ENCODE measurements at regions not wholly inside any gene's neighbourhood (a gene's known extent, or its start where the extent isn't known, plus 50 kb on each side); places are given as distances from the start of the nearest gene placed in this dataset.

DNA sequence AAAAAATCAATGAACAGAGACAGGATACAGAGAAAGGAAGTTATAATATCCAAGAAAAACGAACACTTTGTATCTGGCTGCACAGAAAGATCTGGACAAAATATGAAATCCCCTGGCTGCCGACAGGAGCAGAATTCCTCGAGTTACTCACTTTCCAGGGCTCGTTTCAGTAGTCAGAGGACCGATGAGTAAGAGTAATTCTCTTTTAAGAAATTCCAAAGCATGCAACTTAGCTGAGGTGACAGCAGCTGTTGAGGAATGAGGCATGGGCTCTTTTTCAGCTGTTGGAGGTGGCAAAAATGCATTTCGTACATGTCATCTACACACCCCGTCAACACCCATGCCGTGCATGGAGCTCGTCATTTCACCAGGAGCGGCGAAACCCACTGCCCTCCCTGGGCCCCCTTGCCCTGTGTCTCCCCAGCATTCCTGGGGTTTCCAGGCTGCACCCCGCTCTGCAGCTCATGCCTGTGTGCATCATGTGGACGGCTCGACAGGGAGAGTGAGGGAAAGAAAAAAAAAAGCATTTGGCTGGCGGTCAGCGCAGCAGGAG, 210.8 kb upstream of the SMIM21 start:
- no peaks in the 10 kb centered on the region for H3K36me3 ChIP-seq (ENCODE audit: insufficient read depth, low read length)
- H3K4me3 ChIP-seq (ENCODE audit: low read depth, low read length, poor library complexity, severe bottlenecking) = no peak overlapping the region
- H4K20me1 ChIP-seq (ENCODE audit: insufficient read depth, low read length) = no peaks in the 10 kb centered on the region
- CTCF ChIA-PET (ENCODE audit: unreplicated experiment) = no interaction called here
- no peak for DNase-seq (ENCODE audit: low spot score)
- POLR2A ChIA-PET = no interaction called here
- no peaks in the 10 kb centered on the region for H3K79me2 ChIP-seq (ENCODE audit: insufficient read depth, low read depth, low read length)
- no peaks in the 10 kb centered on the region for H3K9me2 ChIP-seq (ENCODE audit: insufficient read depth, low read length)
- BruUV-seq (replicated peaks) = no TSS peak
- H3K27ac ChIP-seq (ENCODE audit: low read depth, low read length, poor library complexity, severe bottlenecking) = no peak overlapping the region
- H3K4me2 ChIP-seq (ENCODE audit: low read length) = no peak overlapping the region
- no peak overlapping the region for H2AFZ ChIP-seq (ENCODE audit: low read length)
- H3K4me1 ChIP-seq (ENCODE audit: insufficient read depth, low read length, poor library complexity, severe bottlenecking) = no peaks in the 10 kb centered on the region
- TF ChIP-seq, protein P1, sequence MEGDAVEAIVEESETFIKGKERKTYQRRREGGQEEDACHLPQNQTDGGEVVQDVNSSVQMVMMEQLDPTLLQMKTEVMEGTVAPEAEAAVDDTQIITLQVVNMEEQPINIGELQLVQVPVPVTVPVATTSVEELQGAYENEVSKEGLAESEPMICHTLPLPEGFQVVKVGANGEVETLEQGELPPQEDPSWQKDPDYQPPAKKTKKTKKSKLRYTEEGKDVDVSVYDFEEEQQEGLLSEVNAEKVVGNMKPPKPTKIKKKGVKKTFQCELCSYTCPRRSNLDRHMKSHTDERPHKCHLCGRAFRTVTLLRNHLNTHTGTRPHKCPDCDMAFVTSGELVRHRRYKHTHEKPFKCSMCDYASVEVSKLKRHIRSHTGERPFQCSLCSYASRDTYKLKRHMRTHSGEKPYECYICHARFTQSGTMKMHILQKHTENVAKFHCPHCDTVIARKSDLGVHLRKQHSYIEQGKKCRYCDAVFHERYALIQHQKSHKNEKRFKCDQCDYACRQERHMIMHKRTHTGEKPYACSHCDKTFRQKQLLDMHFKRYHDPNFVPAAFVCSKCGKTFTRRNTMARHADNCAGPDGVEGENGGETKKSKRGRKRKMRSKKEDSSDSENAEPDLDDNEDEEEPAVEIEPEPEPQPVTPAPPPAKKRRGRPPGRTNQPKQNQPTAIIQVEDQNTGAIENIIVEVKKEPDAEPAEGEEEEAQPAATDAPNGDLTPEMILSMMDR (conservative IDR thresholded peaks at IDR 0.05; ENCODE audit: low read length) = no peak
- TF ChIP-seq EZH2phosphoT487 (IDR thresholded peaks at IDR 0.05; ENCODE audit: borderline replicate concordance, low read depth, low read length) = no peak
- no peaks in the 10 kb centered on the region for H3K9me3 ChIP-seq (ENCODE audit: low read length)
- intact Hi-C loops (cut with micrococcal nuclease; ENCODE audit: unreplicated experiment) = no loop called here

DNA sequence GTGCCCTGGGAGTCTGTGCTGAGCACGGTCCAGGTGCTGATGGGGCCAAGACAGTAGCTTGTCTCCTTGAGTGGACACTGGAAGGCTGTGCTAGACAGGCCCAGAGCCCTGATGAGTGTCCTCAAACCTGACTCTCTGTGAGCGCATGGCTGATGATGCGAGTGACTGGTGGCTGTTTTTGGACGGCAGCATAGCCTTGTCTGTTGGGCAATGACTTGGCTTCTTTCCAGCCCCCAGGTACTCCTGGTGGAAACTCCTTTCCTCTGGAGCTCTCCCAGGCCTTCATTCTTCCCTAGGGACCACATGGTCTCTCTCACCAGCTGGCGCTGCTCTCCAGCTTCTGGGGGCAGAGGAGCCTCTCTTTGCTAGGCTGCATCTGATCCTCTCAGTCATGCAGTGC, 207.6 kb upstream of the SMIM21 start:
- no peaks in the 10 kb centered on the region for H4K20me1 ChIP-seq (ENCODE audit: insufficient read depth, low read length)
- TF ChIP-seq, protein P1 (conservative IDR thresholded peaks at IDR 0.05; ENCODE audit: low read length) = no peak
- no peak for TF ChIP-seq EZH2phosphoT487 (IDR thresholded peaks at IDR 0.05; ENCODE audit: borderline replicate concordance, low read depth, low read length)
- no peak for DNase-seq (ENCODE audit: low spot score)
- H2AFZ ChIP-seq (ENCODE audit: low read length) = no peak overlapping the region
- H3K27ac ChIP-seq (ENCODE audit: low read depth, low read length, poor library complexity, severe bottlenecking) = no peak overlapping the region
- ChIA-PET CTCF (ENCODE audit: unreplicated experiment) (no interaction called here), POLR2A (no interaction called here)
- BruUV-seq (replicated peaks) = no TSS peak
- intact Hi-C loops (cut with micrococcal nuclease; ENCODE audit: unreplicated experiment) = no loop called here
- no peaks in the 10 kb centered on the region for H3K36me3 ChIP-seq (ENCODE audit: insufficient read depth, low read length)
- no peak overlapping the region for H3K4me2 ChIP-seq (ENCODE audit: low read length)
- no peak overlapping the region for H3K4me3 ChIP-seq (ENCODE audit: low read depth, low read length, poor library complexity, severe bottlenecking)
- no peaks in the 10 kb centered on the region for H3K9me3 ChIP-seq (ENCODE audit: low read length)
- H3K4me1 ChIP-seq (ENCODE audit: insufficient read depth, low read length, poor library complexity, severe bottlenecking) = no peaks in the 10 kb centered on the region
- no peaks in the 10 kb centered on the region for H3K79me2 ChIP-seq (ENCODE audit: insufficient read depth, low read depth, low read length)
- H3K9me2 ChIP-seq (ENCODE audit: insufficient read depth, low read length) = no peaks in the 10 kb centered on the region

DNA sequence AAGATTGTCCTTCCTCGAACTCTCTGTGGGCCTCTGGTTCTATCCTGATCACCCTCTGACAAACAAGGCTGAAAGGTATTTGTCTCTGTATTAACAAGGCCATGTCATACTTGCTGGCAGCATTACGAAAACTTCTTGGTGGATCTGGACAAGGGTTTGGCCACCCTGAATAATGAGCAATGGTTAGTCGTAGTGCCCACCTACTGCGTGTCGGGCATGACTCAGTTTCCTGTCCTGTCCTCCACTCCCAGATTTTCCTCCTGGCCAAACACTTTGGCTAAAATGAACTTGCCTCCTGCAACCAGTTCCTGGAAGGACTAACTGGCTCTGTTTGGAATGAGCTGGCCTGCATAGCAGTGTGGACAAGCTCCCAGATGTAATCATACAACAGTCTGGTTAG, 198.5 kb upstream of the SMIM21 start:
- Histone ChIP-seq H3K27ac (ENCODE audit: low read depth, low read length, poor library complexity, severe bottlenecking) (no peak overlapping the region), H4K20me1 (ENCODE audit: insufficient read depth, low read length) (no peaks in the 10 kb centered on the region), H3K9me3 (ENCODE audit: low read length) (no peaks in the 10 kb centered on the region), H3K79me2 (ENCODE audit: insufficient read depth, low read depth, low read length) (no peaks in the 10 kb centered on the region), H3K36me3 (ENCODE audit: insufficient read depth, low read length) (no peaks in the 10 kb centered on the region), H3K4me2 (ENCODE audit: low read length) (no peak overlapping the region), H3K4me3 (ENCODE audit: low read depth, low read length, poor library complexity, severe bottlenecking) (no peak overlapping the region), H2AFZ (ENCODE audit: low read length) (no peak overlapping the region), H3K4me1 (ENCODE audit: insufficient read depth, low read length, poor library complexity, severe bottlenecking) (no peaks in the 10 kb centered on the region), H3K9me2 (ENCODE audit: insufficient read depth, low read length) (no peaks in the 10 kb centered on the region)
- POLR2A ChIA-PET = no interaction called here
- no peak for DNase-seq (ENCODE audit: low spot score)
- no TSS peak for BruUV-seq (replicated peaks)
- CTCF ChIA-PET (ENCODE audit: unreplicated experiment) = no interaction called here
- intact Hi-C loops (cut with micrococcal nuclease; ENCODE audit: unreplicated experiment) = no loop called here
- TF ChIP-seq EZH2phosphoT487 (IDR thresholded peaks at IDR 0.05; ENCODE audit: borderline replicate concordance, low read depth, low read length) = no peak
- TF ChIP-seq, protein P1 (conservative IDR thresholded peaks at IDR 0.05; ENCODE audit: low read length) = no peak
